K562 (cell line): ENCODE measurements at regions not wholly inside any gene's neighbourhood (a gene's known extent, or its start where the extent isn't known, plus 50 kb on each side); places are given as distances from the start of the nearest gene placed in this dataset.

ENCODE experiments used
- ATAC-seq: fragments of 200-7000 bp; cut with Tn5 transposase; 3 replicates; pipeline ENCODE4 v1.9.1; 2020; ENCODE audit warnings: moderate library complexity
- BruUV-seq: library from RNA; stranded (reverse); fragments of 400-500 nt; replicated peaks from 2 replicates; lab custom pipeline; 2021; lab: Mats Ljungman, UMichigan
- CTCF ChIA-PET: fragments of 300-600 bp; formaldehyde crosslinking; extraction: SDS; loops from one replicate; lab custom pipeline; 2021; ENCODE audit warnings: low intra/inter-chr PET ratio; lab: Yijun Ruan, JAX
- POLR2A ChIA-PET: fragments of 300-600, 350-650 bp; sonication (Branson Sonifier 250); formaldehyde crosslinking; extraction: SDS; loops from one replicate; lab custom pipeline; 2021; ENCODE audit warnings: antibody characterized with exemption, inconsistent platforms; lab: Yijun Ruan, JAX
- DNase-seq, 4 experiments: peaks; one replicate each; pipeline versions ENCODE4 v3.0.0 to v3.0.0-alpha.2; 2011 to 2018; ENCODE audit warnings: low spot score in 3 of 4, mixed read lengths in 3 of 4; ENCODE audit errors: extremely low read depth in 1 of 4
- FAIRE-seq: peaks from 2 replicates; lab custom pipeline; 2011; peaks lifted over from hg19 to GRCh38; lab: Jason Lieb, UNC
- H2AFZ ChIP-seq: 2 replicates; pipeline ENCODE4 v1.6.0; 2011; ENCODE audit warnings: low read depth, low read length, control low read depth, inconsistent platforms
- H3K27ac ChIP-seq: fragments of 200-600 bp; 3 replicates; pipeline ENCODE4 v1.8.0; 2011; ENCODE audit warnings: low read depth, mild to moderate bottlenecking, control low read depth, inconsistent platforms, low read length, moderate library complexity, mixed read lengths; ENCODE audit errors: extremely low read depth
- H3K27me3 ChIP-seq, 2 experiments: fragments of 300-600 bp in 1 of 2; 2 replicates in 1 of 2; 3 replicates in 1 of 2; pipeline versions ENCODE4 v1.6.0 to v1.8.0; 2011; ENCODE audit warnings: inconsistent platforms in 2 of 2, low read length in 2 of 2, mild to moderate bottlenecking in 1 of 2, mixed read lengths in 1 of 2, moderate library complexity in 1 of 2; ENCODE audit not compliant: control insufficient read depth in 2 of 2, insufficient read depth in 2 of 2
- H3K36me3 ChIP-seq: fragments of 300-600 bp; 3 replicates; pipeline ENCODE4 v1.8.0; 2011; ENCODE audit warnings: mild to moderate bottlenecking, low read length, inconsistent platforms; ENCODE audit not compliant: control insufficient read depth, insufficient read depth
- H3K4me1 ChIP-seq, 2 experiments: fragments of 200-600 bp in 1 of 2; replicated peaks in 1 of 2; 2 replicates in 1 of 2; 3 replicates in 1 of 2; pipeline versions ENCODE4 v1.5.1 to v1.8.0; 2011; ENCODE audit warnings: inconsistent platforms in 2 of 2, low read length in 2 of 2, mild to moderate bottlenecking in 1 of 2, mixed read lengths in 1 of 2, moderate library complexity in 1 of 2; ENCODE audit not compliant: control insufficient read depth in 2 of 2, insufficient read depth in 2 of 2
- H3K4me2 ChIP-seq: 2 replicates; pipeline ENCODE4 v1.6.1; 2011; ENCODE audit warnings: low read length, control low read depth, inconsistent platforms, mixed read lengths; ENCODE audit not compliant: insufficient read depth
- H3K4me3 ChIP-seq: fragments of 200-600 bp; sonication (generic), shearing (Covaris generic); 2 replicates; pipeline ENCODE4 v1.5.1; 2016; ENCODE audit warnings: control low read depth, inconsistent platforms
- H3K79me2 ChIP-seq: fragments of 200-600 bp; 3 replicates; pipeline ENCODE4 v1.8.0; 2011; ENCODE audit warnings: low read length, inconsistent platforms; ENCODE audit not compliant: control insufficient read depth, insufficient read depth
- H3K9ac ChIP-seq, 2 experiments: 2 replicates each; pipeline versions ENCODE4 v1.6.0 to v1.6.1; 2011; ENCODE audit warnings: low read depth in 2 of 2, low read length in 2 of 2, control low read depth in 1 of 2, inconsistent platforms in 1 of 2, mild to moderate bottlenecking in 1 of 2, mixed read lengths in 1 of 2; ENCODE audit not compliant: insufficient read depth in 1 of 2
- H3K9me1 ChIP-seq: one replicate; pipeline ENCODE4 v1.6.0; 2011; ENCODE audit warnings: inconsistent platforms, mild to moderate bottlenecking, low read length, moderate library complexity; ENCODE audit not compliant: control insufficient read depth, insufficient read depth
- H3K9me3 ChIP-seq: replicated peaks from 2 replicates; pipeline ENCODE4 v1.5.1; 2011; ENCODE audit warnings: low read depth, low read length, inconsistent platforms; ENCODE audit not compliant: control insufficient read depth, insufficient read depth
- H4K20me1 ChIP-seq: replicated peaks from 2 replicates; pipeline ENCODE4 v1.6.1; 2011; ENCODE audit warnings: low read length, inconsistent platforms, mixed read lengths; ENCODE audit not compliant: control insufficient read depth, insufficient read depth
- CREB1 ChIP-seq, 2 experiments: sonication (generic) in 1 of 2; formaldehyde crosslinking in 1 of 2; IDR thresholded peaks; 2 replicates each; pipeline versions ENCODE4 v1.6.1 to v1.8.0; 2012 to 2022; ENCODE audit warnings: inconsistent platforms in 1 of 2, mild to moderate bottlenecking in 1 of 2, missing genetic modification reagents in 1 of 2, moderate library complexity in 1 of 2
- DPF2 ChIP-seq: fragments of 450-650 bp; IDR thresholded peaks from 2 replicates; pipeline ENCODE4 v1.6.1; 2016
- PCBP1 ChIP-seq: fragments of 200-400 bp; formaldehyde crosslinking; IDR thresholded peaks from 2 replicates; pipeline ENCODE4 v1.6.1; 2018; ENCODE audit warnings: mild to moderate bottlenecking, low read depth, low read length; ENCODE audit not compliant: poor library complexity, severe bottlenecking
- POLR2AphosphoS2 ChIP-seq: IDR thresholded peaks from 2 replicates; pipeline ENCODE4 v1.6.1; 2012; ENCODE audit warnings: low read length, improper control_type of control experiment
- RHOXF2B ChIP-seq: fragments of 250-450 bp; sonication (Bioruptor Pico); conservative IDR thresholded peaks from 2 replicates; pipeline ENCODE4 v1.5.1; 2021
- SIN3A ChIP-seq, 2 experiments: fragments of 150-350 bp in 1 of 2; IDR thresholded peaks; 2 replicates each; pipeline ENCODE4 v1.6.1; 2011 to 2016; ENCODE audit warnings: borderline replicate concordance in 2 of 2, low read depth in 2 of 2, low read length in 2 of 2, mild to moderate bottlenecking in 2 of 2, moderate library complexity in 2 of 2; ENCODE audit not compliant: control insufficient read depth in 1 of 2
- TEAD4 ChIP-seq, 2 experiments: sonication (generic) in 1 of 2; formaldehyde crosslinking in 1 of 2; IDR thresholded peaks; 2 replicates each; pipeline versions ENCODE4 v1.6.1 to v1.8.0; 2012 to 2022; ENCODE audit warnings: borderline replicate concordance in 1 of 2, inconsistent platforms in 1 of 2, low read length in 1 of 2, mild to moderate bottlenecking in 1 of 2, missing genetic modification reagents in 1 of 2
- TSC22D4 ChIP-seq: fragments of 450-650 bp; IDR thresholded peaks from 2 replicates; pipeline ENCODE4 v1.6.1; 2016; ENCODE audit warnings: missing genetic modification characterization, missing biosample characterization, control low read depth
- ZNF316 ChIP-seq: fragments of 450-650 bp; IDR thresholded peaks from 2 replicates; pipeline ENCODE4 v1.6.1; 2016
- WGBS: fragments of 100-300 bp; shearing (Covaris generic); methylation state at CpG from one replicate; pipeline ENCODE4 v1.1.6; 2016; ENCODE audit warnings: low coverage, mixed read lengths; ENCODE audit not compliant: insufficient coverage; ENCODE audit errors: missing lambda C conversion rate; 5-methylcytosine and 5-hydroxymethylcytosine counted together
- in situ Hi-C: fragments of 300-500 bp; cut with MboI; formaldehyde crosslinking; loops from 4 replicates; pipeline ENCODE4 v1.15.0; 2018; ENCODE audit warnings: inconsistent platforms, mixed read lengths
- intact Hi-C: fragments of 100-400 bp; cut with micrococcal nuclease; formaldehyde crosslinking; loops from 2 replicates; pipeline ENCODE4 v1.14.2; 2022
- TF ChIP-seq, protein P1 (sequence below), 2 experiments: fragments of 200-800 bp in 1 of 2; sonication (Bioruptor generic) in 1 of 2; sonication (generic) in 1 of 2; formaldehyde crosslinking in 1 of 2; IDR thresholded peaks in 1 of 2; conservative IDR thresholded peaks in 1 of 2; 2 replicates each; pipeline versions ENCODE4 v1.5.0 to v1.6.1; 2016 to 2020; ENCODE audit warnings: missing compliant biosample characterization in 1 of 2, missing genetic modification characterization in 1 of 2, missing genetic modification reagents in 1 of 2

DNA sequence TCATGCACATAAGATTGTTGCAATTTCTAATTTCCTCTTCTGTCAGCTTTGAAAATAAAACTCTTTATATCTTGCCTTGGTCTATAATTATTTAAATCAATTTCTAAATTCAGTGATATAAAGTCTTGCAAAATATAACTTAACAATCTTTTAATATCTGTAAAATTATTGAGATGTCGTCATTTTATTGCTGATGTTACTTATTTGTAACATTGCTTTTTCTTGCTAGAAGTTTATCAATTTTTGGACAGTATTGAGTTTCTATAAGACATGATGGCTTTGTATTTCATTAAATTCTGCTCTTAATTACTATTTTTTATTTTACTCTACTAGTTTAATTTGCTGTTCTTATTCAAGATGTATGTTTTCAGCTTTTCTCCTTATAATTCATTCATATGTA, 1036.5 kb downstream of the TMEM182 start:
- intact Hi-C loops, result no loop called here
- FAIRE-seq (no peak), ATAC-seq (no peak)

DNA sequence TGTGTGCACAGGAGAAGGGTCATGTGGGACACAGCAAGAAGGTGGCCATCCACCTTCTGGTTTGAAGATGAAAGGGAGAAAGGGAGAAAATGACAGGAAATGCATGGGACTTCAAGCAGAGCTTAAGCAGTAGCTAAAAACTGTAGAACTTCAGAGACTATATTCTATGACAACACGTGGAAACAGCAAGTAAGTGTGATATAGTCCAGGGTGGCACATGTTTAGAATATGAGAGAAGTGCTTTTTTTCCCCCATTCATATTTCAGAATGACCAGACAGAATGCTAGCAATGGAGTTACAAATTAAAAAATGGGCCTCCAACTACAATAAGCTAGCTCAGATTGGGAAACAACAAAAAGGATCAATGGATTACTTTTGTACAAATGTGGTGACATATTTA, 1042.2 kb downstream of the TMEM182 start:
- Histone ChIP-seq H2AFZ (no peak overlapping the region), H4K20me1 (no peaks in the 10 kb centered on the region), H3K9ac (no peak overlapping the region), H3K79me2 (no peaks in the 10 kb centered on the region), H3K36me3 (no peaks in the 10 kb centered on the region), H3K9me3 (no peaks in the 10 kb centered on the region), H3K4me2 (no peak overlapping the region), H3K4me3 (no peak overlapping the region), H3K4me1 (no peaks in the 10 kb centered on the region), H3K27ac (no peak overlapping the region), H3K9me1 (no peaks in the 10 kb centered on the region)
- DNase-seq (no peak), ATAC-seq (no peak)
- WGBS, result 0% methylated on average over 1 of the region's 1 CpG
- ChIA-PET POLR2A (no interaction called here), CTCF (no interaction called here)
- intact Hi-C loops, result no loop called here
- in situ Hi-C loops, result no loop called here
- no TSS peak for BruUV-seq
- TF ChIP-seq DPF2, result no peak
- TF ChIP-seq SIN3A (IDR thresholded peaks at IDR 0.05; ENCODE audit: borderline replicate concordance in 2 of 2, control insufficient read depth in 1 of 2, low read depth in 2 of 2, low read length in 2 of 2), result no peak
- TF ChIP-seq PCBP1, result no peak
- TF ChIP-seq RHOXF2B, result no peak
- TF ChIP-seq, protein P1, sequence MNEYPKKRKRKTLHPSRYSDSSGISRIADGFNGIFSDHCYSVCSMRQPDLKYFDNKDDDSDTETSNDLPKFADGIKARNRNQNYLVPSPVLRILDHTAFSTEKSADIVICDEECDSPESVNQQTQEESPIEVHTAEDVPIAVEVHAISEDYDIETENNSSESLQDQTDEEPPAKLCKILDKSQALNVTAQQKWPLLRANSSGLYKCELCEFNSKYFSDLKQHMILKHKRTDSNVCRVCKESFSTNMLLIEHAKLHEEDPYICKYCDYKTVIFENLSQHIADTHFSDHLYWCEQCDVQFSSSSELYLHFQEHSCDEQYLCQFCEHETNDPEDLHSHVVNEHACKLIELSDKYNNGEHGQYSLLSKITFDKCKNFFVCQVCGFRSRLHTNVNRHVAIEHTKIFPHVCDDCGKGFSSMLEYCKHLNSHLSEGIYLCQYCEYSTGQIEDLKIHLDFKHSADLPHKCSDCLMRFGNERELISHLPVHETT (CRISPR knock-in tag; conservative IDR thresholded peaks at IDR 0.05 in 1 of 2, IDR thresholded peaks at IDR 0.05 in 1 of 2), result no peak
- TF ChIP-seq, all 486 proteins: peak for 0
- no peaks in the 10 kb centered on the region for H3K27me3 ChIP-seq
- FAIRE-seq, result no peak

More for the DNA sequence above, 1036.5 kb downstream of the TMEM182 start:
- BruUV-seq, result no TSS peak
- H3K4me3 ChIP-seq, result no peak overlapping the region
- no peak overlapping the region for H2AFZ ChIP-seq
- no peak for TF ChIP-seq TSC22D4 (tag)
- TF ChIP-seq POLR2AphosphoS2, result no peak
- TF ChIP-seq ZNF316, result peak; percentile 57; the same call in 1 of the 2 replicates
- no peak for TF ChIP-seq CREB1 (IDR thresholded peaks at IDR 0.05)
- no peak for TF ChIP-seq CREB1 (CRISPR knock-in tag; IDR thresholded peaks at IDR 0.05)
- no peak for TF ChIP-seq TEAD4 (IDR thresholded peaks at IDR 0.05; ENCODE audit: low read length)
- no peak for TF ChIP-seq TEAD4 (CRISPR knock-in tag; IDR thresholded peaks at IDR 0.05; ENCODE audit: borderline replicate concordance)
- no peaks in the 10 kb centered on the region for H3K9me1 ChIP-seq
- CTCF ChIA-PET, result no interaction called here
- no peak overlapping the region for H3K9ac ChIP-seq
- WGBS, result 0% methylated on average over 1 of the region's 1 CpG
- H3K4me2 ChIP-seq, result no peak overlapping the region
- POLR2A ChIA-PET, result no interaction called here
- no peaks in the 10 kb centered on the region for H3K4me1 ChIP-seq
- no peaks in the 10 kb centered on the region for H3K36me3 ChIP-seq
- no peaks in the 10 kb centered on the region for H3K79me2 ChIP-seq
- H3K9me3 ChIP-seq, result no peaks in the 10 kb centered on the region
- H3K27me3 ChIP-seq, result no peaks in the 10 kb centered on the region
- in situ Hi-C loops, result no loop called here
- no peaks in the 10 kb centered on the region for H4K20me1 ChIP-seq
- no peak overlapping the region for H3K27ac ChIP-seq
- no peak for DNase-seq
